GM21423 (cell line): ENCODE measurements at regions not wholly inside any gene's neighbourhood (a gene's known extent, or its start where the extent isn't known, plus 50 kb on each side); places are given as distances from the start of the nearest gene placed in this dataset.

Experiments used
- ATAC-seq: cut with Tn5 transposase; IDR thresholded peaks from one replicate; pipeline ENCODE4 v1.9.1; 2021; ENCODE audit warnings: mild to moderate bottlenecking, moderate library complexity; ENCODE audit not compliant: unreplicated experiment

DNA sequence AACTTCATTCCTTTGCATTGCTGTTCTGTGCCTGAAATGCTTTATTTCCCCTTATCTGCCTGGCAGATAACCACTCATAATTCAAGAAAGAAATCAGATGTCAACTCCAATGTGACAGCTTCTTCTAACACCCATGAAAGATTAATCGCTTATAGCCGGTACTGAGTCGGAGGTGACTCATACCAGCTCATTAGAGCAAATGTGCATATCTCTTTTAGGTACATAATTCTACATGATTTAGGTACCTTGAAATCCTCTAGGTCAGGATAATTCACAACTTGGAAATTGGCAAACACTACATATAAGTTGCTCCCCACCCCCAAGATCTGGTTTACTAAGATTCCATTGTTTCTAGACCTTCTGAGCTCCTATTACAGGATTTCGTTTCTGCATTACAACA lies 554.4 kb upstream of the SORCS1 start:
- ATAC-seq, result no peak

DNA sequence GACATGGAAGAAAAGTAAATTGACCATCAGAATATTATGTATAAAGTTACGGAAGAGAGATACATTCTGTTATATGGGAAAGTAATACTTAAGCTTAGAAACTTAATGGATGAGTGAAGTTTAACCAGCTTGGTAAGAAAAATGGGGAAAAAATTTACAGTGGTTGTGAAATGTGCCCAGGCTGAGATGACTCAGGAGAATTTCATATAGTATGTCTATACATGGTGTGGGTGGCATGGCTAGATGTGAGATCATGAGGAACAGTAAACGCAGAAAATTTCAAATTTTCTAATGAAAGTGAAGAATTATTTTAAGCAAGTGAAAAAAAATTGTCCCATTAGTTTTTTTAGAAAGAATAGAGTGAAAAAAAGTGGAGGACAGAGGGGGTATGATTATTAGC lies 552.5 kb upstream of the SORCS1 start:
- no peak for ATAC-seq

DNA sequence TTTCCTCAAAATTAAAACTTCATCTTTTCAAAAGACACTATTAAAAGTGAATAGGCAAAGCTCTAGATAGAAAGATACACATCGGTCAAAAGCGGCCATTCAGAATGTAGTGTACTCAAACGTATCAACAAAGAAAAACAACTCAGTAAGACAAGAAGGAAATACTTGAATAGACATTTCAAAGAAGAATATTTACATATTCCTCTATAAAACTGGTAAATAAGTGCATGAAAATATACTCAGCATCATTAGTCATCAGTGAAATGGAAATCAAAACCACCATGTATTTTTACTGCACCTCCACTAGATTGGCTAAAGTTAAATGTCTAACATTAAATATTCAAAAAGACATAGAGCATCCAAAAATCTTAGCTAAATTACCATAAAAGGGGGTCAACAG lies 551.1 kb upstream of the SORCS1 start:
- no peak for ATAC-seq

DNA sequence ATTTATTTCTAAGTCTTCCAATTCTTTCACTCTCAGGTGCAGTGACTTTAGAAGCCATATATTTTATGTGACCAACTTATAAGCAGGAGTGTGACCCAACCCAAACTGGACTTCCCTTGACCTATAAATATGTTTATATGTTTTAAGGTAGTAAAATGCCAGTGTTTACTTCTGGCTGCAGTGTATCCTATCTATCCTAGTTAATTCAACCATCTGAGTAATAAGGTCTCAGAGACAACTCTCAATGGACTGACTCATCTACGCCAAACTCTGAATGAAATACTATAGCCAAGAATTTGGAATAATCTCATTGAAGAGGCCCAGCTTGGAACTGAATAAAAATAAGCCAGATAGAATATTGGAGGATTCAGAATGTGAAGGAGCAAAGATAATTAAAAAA lies 544.5 kb upstream of the SORCS1 start:
- ATAC-seq, result no peak

DNA sequence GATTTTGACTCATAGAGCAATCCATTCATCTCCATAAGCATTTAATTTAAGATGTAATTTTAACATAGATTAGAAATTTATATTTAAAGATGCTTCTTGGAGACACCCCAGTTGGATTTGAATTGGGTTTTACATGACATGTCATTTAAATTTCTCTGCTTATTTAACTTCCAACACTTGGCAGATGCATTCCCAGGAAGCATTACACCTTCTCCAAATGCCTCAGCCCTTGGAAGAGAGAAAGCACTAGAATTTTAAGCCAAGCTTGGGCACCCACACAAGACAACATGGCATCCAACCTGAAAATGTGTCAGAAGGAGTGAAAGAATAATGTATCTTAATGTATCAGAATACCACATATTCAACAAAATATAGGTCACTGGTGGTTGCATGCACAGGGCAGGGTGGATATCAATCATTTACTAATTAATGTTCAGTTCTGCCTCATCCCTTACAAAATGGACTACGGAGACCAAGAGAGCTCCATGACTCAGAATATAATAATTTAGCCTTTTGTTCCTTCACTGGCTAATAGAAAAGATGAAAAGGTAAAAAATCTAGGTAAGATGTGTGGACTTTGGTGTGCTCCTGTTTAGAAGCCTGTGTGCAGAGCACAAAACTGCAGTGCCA lies 541.7 kb upstream of the SORCS1 start:
- no peak for ATAC-seq

DNA sequence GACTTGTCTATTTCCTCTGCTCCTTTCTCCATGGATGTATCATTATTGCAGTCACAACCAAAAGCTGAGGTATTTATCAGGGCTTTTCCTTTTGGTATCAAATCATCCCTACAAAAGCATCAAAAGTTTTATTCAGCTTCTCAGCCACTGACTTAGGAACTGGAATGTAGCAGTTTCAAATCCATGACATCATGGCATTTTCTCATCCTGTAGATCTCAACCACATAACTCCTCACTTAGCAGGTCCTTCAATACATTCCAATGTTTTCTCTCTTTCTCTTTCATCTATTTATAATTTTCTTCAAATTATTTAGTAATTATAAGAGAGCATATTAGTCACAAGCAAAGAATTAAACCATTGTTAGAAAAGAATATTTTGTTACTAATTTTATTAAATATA lies 537.4 kb upstream of the SORCS1 start:
- ATAC-seq, result no peak

DNA sequence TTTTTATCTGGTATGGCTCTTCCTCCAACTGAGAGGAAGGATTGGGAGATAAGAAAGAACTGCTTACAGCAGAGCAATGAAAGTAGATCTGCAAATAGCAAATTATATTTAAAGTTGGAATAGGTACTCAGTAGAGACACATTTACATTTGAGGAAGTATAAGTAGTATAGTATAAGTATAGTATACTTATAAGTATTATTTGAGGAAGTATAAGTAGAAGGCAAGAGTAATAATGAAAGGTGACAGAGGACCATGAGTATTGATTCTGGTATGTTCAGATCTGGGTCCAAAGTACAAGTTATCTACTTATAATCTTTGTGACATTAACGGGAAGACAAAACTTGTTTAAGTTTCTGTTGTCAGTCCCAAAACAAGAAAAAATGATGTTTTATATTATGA lies 527.6 kb upstream of the SORCS1 start:
- ATAC-seq, result no peak

DNA sequence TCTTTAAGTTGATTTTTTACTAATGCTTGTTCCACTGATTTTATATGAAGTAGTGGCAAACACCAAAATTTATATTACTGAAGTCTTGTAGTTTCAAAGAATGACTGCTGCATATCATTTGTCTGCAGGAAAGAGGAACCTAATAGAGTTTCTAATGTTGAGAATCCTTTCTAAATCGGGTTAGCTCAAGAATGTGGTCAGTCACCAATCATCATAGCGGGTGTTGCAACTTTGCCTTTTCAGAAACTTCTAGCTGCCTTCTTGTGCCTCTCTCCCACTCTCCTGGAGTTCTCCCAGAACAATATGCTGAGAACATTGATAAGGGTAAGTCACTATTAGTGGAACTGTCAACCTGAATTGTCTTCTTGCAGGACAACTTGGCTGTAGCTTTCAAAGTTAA lies 524.8 kb upstream of the SORCS1 start:
- no peak for ATAC-seq

DNA sequence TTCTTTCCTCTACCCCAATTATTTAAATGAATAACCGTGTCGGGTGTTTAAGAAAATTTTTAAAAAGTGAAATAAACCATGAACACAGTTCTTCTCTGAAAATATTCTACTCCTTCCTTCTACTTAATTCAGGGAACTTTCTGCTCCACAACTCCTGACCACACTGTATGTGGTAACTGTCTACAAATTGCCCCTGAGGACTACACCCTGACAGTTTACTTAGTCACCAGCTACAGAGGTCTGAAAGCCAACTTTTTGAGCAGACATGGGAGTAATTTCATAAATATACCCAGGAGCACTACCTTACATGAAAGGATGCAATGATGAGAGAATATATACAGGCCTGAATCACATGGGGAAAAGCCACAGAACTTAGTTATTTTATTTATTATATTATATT lies 523.2 kb upstream of the SORCS1 start:
- ATAC-seq, result no peak

DNA sequence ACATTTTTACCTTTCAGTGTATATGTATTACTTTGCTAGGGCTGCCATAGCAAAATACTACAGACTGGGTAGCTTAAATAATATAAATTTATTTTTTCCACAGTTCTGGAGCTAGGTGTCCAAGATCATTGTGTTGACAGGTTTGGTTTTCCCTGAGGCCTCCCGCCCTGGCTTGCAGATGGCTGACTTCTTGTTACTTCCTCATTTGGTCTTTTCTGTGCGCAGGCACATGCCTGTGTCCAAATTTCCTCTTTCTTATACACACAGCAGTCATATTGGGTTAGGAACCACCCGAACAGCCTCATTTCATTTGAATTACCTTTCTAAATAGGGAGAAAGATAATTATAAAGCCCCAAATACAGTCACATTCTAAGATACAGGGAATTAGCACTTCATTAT lies 521.6 kb upstream of the SORCS1 start:
- no peak for ATAC-seq

DNA sequence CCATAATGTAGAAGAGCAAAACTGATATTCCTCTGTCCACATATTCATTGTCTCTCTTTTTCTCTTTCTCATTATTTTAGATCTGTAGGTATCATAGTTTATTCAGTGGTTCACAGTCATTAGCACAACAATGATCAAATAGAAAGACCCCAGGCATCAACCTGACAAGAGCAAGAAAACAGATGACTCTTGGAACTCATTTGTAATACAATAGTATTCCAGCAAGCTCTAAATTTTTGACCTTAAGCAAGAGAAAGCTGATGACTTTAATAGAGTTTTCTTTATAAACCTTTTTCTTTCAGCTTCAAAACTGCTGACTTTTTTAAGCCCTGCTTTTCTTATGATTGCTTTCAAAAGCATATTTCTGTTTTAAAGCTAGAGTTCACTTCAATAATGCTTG lies 507.5 kb upstream of the SORCS1 start:
- ATAC-seq, result no peak

DNA sequence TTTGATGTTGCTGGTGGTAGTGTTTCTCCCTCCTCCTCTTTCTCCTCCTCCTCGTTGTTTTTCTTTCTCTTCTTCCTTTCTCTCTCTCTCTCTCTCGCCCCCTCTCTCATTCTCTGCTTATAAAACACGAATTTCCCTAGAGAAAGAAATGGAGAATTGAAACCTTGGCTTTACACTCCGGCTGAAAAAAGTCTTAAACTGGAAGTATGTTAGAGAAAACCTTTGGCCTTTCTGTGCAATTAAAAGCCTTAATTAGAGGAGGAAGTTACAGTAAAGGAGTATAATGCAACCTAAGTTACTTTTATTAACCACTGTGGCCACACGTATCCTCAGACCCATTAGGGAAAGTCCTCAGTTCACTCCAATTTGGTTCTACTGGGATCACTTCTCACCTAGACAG lies 501.7 kb upstream of the SORCS1 start:
- ATAC-seq, result no peak

DNA sequence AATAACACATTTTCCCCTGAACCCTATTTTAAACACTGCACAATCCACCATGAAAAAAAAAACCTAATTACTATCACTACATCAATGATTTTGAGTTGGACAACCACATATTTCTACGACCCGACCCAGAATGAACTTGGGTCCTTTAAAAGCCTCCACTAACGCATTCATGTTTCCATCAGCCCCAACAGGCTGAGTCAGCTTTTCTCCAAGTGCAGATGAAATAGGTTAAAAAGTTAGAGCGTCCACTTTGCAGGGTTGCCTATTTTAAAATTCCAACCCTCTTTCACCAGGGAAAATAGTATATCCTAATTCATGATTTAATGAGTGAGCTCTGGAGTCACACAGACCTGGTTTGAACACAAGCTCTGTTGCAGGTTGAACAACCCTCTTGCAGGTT lies 501.0 kb upstream of the SORCS1 start:
- ATAC-seq, result no peak

DNA sequence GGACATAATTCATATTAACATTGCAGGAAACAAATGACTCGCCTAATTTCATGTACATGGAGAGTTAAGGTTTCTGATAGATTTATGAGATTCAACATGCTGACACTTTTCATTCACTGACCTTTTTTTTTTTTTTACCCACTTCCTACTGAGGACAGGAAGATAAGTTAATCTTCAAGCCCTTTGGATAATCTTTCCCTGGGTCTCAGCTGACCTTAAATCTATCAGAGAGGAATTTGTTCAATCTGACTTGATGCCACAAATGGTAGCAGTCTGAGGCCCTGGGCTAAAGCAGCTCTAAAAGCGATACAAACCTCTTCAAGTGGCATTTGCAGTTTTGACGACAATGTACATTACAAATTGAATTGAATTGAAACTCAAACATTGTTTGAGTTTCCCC lies 493.3 kb upstream of the SORCS1 start:
- no peak for ATAC-seq

DNA sequence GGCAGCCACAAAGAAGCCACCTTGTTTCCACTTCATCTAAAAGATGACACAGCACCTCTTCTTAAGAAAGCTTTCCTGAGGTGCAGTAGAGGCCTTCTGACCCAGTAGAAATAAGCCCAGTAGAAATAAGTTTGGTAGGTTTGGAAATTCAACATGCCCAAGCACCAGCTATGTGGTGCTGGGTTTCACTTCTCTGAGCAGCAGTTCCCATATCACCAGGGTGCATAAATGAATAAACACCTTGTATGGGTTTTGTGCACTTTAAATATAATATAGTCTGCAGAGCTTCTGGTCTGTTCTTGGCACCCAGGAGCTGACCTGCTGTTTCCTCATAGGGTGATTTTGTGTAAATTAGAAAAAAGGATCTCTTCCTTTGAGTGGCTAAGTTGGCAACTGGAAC lies 492.4 kb upstream of the SORCS1 start:
- no peak for ATAC-seq

DNA sequence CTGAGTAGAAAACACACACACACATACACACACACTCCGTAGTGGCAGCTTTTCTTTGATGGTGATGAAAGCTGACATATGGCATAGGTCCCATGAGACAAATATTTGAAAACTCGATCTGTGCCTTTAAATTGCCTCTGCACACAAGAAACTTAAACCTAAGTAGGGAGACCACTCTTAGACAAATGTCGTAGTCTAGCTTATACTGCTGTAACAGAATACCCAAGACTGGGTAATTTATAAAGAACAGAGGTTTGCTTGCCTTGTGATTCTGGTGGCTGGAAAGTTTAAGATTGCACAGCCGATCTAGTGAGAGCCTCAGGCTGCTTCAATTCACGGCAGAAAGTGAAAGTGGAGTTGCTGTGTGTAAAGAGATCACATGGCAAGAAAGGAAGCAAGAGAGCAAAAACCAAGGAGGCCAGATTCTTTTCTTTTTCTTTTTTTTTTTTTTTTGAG lies 489.4 kb upstream of the SORCS1 start:
- ATAC-seq, result peak; percentile 72

DNA sequence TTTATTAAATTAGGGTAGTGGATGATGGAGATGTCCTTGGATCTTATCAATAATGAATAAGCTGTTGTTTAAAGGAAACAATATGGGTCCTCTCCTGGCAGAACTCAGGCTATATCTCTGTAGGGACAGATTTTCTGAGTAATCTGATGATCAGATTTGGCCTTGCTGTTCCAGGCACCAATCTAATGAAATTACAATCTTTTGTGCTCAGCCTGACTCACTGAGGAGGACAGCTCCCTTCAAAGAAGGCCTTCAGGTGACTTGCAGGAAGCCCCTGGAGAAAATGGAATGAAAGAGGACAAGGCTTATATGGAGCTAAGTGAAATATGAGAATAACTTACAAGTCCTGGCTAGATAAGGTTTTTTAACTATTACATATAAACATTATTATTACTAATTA lies 486.4 kb upstream of the SORCS1 start:
- ATAC-seq, result no peak

DNA sequence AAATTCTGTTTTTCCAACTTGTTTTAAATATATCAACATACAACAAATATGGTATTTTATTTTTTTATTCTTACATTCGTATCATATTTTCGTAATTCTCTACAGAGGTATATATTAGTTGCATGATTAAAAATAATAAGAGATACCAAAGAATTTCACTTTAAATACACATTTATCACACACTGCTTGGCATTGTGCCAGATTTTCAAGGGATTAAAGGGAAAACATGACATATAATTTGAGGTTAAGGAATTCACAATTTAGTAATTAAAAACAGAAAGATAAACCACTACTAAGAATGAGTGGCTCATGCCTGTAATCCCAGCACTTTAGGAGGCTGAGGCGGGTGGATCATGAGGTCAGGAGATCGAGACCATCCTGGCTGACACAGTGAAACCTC lies 484.7 kb upstream of the SORCS1 start:
- ATAC-seq, result no peak

DNA sequence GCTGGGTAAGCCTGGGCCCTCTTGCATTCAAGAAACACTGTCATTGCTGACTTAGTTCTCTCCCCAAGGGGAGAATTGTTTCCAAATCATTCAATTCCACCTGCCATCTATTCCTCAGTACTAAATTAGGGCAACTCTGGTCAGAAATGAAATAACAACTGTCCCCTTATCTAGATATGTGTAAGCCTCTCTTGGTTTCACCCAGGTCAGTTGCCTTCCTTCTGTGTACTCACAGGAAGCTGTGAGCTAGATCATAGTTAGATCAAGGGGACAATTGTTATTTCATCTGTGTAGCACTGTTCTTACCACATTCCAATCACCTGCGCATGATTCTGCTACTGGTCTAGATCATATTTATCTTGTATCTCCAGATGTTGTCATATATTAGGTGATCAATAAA lies 483.0 kb upstream of the SORCS1 start:
- ATAC-seq, result no peak

DNA sequence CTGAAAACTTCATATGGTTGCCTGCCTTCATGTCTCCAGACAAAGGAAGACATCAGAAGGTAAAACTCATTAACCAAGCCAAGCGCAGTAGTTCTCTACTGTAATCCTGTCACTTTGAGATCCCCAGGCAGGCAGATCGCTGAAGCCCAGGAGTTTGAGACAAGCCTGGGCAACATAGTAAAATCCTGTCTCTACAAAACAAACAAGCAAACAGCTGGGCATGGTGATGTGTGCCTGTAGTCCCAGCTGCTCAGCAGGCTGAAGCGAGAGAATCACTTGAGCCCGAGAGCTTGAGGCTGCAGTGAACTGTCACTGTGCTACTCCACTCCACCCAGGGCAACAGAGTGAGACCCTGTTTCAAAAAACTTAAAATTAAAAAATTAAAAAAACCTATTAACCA lies 467.4 kb upstream of the SORCS1 start:
- no peak for ATAC-seq

DNA sequence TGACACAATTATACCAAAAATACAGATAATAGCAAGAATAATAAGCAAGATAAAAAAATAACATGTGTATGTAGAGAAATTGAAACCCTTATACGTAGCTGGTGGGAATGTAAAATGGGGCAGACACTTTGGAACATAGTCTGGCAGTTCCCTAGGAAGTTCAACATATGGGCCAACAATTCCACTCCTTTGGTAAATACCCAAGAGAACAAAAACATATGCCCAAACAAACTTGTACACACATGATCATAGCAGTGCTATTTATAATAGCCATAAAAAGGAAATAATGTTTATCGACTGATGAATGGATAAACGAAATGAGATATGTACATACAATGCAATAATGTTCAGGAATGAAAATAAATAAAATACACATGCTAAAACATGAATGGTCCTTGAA lies 462.4 kb upstream of the SORCS1 start:
- no peak for ATAC-seq

DNA sequence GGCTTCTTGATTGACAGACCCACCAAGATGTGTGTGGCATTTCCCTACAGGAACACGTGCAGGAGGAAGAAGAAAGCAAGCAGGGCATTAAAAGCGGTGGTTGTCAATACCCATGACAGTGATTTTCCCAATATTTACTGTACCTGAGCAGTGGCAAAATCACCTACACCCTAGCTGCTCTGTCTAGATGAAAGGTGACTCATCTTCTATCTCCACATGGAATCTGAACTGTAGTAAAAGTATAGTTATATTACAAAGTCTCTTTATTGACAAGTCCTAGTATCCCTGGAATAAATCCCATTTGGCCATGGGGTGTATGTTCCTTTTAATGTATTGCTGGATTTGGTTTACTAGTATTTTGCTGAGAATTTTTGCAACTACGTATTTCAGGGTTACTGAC lies 458.8 kb upstream of the SORCS1 start:
- no peak for ATAC-seq

DNA sequence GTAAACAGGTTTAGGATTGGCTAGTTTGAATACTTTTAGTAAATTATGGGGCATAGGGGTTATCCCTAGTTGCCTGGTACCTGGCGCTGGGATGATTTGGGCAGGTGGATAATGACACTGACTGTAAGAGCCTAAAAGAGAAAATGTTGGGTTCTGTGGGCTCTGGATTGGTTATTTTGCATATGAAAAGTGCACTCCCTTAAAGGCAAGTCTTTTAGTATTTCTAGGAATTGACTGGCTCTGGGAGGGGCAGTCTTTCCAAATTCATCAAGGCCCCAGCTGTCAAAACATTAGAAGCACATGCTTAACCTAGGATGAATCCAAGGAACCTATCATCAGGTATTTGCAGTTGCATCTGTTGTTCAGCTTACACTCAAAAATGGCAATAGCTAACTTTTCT lies 454.6 kb upstream of the SORCS1 start:
- no peak for ATAC-seq
